ENCODE measurements at regions not wholly inside any gene's neighbourhood (a gene's known extent, or its start where the extent isn't known, plus 50 kb on each side); places are given as distances from the start of the nearest gene placed in this dataset.

DNA sequence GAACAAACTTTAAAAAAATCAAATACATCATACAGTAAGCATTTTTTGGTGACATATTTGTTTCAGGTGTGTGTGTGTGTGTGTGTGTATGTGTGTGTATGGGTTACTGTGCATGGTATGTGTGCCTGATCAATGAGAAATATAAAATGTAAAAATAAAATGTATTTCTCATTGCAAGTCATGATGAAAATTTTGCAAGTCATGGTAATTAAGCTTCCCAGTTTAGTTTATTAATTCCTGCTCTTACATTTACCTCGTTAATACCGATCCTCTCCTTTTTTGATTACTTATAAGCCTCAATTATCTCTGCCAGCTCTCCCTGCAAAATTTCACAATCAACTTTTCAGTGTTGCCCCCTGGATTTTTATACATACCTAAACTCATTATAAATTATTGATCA is 114.6 kb upstream of the ADGRL3 start:
- no peak for DNase-seq

DNA sequence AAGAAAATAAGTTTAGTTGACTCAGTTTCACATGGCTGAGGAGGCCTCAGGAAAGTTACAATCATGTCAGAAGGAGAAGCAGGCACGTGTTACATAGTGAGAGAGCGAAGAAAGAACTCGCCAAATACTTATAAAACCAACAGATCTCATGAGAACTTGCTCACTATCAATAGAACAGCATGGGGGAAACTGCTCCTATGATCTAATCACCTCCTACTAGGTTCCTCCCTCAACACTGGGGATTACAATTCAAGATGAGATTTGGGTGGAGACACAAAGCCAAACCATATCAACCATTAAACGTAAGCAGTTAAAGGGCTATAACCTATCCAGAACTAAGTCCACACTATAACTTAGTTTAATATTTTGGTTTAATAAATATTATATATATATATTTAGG is 113.8 kb upstream of the ADGRL3 start:
- DNase-seq = no peak

DNA sequence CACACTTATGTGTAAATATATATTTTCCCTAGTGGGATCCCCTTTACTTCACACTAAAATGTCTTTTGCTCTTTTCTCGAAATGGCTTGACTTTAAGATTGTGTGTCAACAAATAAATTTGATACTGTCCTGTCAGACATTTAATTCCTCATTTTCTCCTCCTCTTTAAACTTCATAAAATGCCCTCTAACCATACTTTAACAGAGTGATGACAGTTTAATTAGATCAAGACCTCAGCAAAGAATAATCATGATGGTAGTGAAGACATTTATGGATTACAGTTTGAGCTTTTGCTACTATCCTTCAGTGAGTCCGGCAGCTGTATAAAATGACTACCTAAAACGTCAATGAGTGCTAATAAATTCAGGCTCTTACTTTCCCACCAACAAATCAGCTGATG is 113.1 kb upstream of the ADGRL3 start:
- DNase-seq = no peak

DNA sequence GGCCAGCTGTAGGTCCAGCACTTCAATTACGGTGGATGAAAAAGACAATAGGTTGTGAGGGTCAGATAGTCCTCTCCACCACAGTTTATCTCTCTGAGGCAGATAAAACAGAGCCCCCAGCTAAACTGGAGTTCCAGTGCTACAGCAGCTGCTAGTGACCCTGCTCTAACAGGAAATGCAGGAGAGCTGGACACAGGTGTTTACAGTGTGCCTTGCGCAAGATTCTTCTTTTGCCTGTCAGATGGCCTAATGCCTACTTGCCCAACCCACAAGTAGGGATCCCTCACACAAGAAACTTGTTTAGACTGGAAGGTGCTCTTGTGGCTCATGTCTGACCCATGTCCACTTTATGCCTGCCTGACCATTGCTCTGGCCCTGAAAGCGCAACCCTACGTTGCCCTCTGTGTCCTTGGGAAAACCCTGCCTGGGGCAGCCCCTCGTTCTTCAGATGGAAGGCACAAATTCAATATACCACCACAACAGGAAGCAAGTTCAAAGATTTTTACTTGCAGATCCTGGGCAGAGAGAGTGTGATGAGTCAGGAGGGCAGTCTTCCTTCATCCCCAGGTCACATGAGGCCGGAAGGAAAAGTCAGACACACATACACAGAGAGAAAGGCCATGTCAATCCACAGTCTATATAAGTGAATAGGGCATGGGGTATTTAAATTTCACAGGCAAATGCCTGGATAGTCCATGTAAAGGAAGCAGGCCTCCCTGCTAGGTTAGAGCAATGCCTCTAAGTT is 105.1 kb upstream of the ADGRL3 start:
- no peak for DNase-seq

DNA sequence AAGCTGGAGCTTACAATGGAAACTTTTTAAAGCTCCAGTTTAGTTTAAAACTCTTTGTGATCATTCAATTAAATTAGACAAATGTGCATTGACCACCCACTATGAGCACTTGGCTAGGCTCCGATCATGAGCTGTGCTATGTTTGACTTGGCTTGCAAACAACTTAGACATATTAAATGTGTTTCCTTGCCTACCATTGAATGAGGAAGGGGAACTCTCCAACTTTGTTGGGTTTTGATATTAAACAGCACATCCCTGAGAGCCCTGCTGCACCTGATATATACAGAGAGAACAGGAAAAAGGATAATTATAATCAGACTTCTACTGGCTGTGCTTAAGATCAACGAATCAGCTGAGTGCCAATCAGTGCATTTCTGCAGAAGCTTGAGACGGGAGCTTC is 71.4 kb upstream of the ADGRL3 start:
- DNase-seq = no peak

DNA sequence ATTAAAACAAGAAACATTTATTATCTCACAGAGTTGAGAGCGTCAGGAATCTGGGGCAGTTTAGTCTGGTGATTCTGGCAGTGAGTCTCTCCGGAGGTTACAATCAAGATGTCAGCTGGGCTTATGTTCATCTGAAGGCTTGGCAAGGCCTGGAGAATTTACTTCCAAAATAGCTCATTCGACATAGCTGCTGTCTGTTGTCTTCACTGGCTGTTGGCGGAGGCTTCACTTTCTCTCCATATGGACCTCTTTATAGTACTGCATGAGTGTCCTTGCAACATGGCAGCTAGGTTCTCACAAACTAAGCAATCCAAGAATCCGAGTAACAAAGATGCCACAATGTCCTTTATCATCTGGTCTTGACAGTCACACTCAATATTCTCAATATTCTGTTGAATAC is 70.2 kb upstream of the ADGRL3 start:
- DNase-seq = no peak

DNA sequence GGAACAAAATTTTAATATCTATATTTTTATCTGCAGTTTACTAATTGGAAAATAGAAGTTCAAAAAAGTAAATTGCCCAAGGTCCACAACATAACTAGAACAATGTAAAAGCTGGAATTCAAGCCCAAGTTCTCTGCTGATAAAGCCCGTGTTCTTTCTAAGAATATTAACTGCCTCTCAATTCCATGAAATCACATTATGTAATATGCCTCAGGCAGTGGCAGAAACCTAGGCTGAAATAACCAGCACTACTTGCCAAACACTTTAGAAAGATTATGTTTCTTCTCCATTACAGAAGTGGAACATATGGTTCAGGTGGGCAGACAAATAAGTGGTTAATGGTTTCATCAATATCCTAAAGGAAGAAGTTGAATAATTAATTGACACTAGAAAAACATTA is 56.7 kb upstream of the ADGRL3 start:
- no peak for DNase-seq

DNA sequence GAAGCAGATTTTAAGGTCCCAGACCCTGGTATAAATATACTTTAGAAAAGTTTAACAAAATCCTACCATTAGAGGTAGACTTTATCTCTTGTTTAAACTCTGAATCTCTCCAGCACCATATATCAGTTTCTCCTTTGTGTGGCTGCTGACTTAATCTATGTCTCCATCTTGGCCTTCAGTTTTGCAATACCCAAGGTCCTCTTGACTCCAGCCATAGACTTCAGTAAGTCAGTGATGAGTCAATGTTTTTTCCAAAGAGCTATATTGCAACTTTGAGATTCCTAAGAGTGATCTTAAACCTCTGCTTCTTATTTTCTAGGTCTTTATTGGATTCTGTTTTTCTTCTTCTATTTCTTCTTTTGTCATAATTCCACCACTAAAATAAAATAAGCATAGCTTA is 50.8 kb upstream of the ADGRL3 start:
- DNase-seq = no peak

All from stimulated activated CD4-positive, alpha-beta T cell treated with anti-CD3 and anti-CD28 coated beads, Interleukin-4, amount 100 ng/mL, for 1 hour (primary cell).